ENCODE measurements at regions not wholly inside any gene's neighbourhood (a gene's known extent, or its start where the extent isn't known, plus 50 kb on each side); places are given as distances from the start of the nearest gene placed in this dataset.

GRCh38 chr15:72856549-72857040 lies 73.0 kb upstream of the ADPGK start:
- Histone ChIP-seq H3K79me2 (ENCODE audit: insufficient read depth, low read length) (no peaks in the 10 kb centered on the region), H2BK5ac (ENCODE audit: insufficient read length, low read length) (no peak overlapping the region), H3K4me2 (ENCODE audit: insufficient read depth, insufficient read length, low read length) (no peak overlapping the region), H2BK20ac (ENCODE audit: low read depth, low read length, poor library complexity, severe bottlenecking) (no peak overlapping the region), H4K91ac (ENCODE audit: insufficient read length, low read depth, low read length) (no peak overlapping the region), H2BK12ac (ENCODE audit: insufficient read length, low read depth, low read length) (no peak overlapping the region), H3K79me1 (ENCODE audit: insufficient read depth, low read depth, low read length, poor library complexity, severe bottlenecking) (no peaks in the 10 kb centered on the region), H3K9ac (ENCODE audit: extremely low read depth, insufficient read length, low read length) (no peak overlapping the region), H2AFZ (ENCODE audit: low read length) (no peak overlapping the region), H3K27me3 (ENCODE audit: insufficient read depth, low read length) (no peaks in the 10 kb centered on the region), H3K56ac (ENCODE audit: insufficient read length, low read depth, low read length) (no peak overlapping the region), H3K23ac (ENCODE audit: insufficient read length, low read depth, low read length) (no peak overlapping the region), H3K4ac (ENCODE audit: low read depth, low read length) (no peak overlapping the region), H3K23me2 (ENCODE audit: insufficient read length, low read depth, low read length, poor library complexity, severe bottlenecking) (no peaks in the 10 kb centered on the region), H3K18ac (ENCODE audit: insufficient read length, low read depth, low read length) (no peak overlapping the region), H3K4me1 (ENCODE audit: insufficient read depth, low read length) (peaks cover 3% of the 10 kb centered on the region; the same call in 1 of the 2 replicates), H3K14ac (ENCODE audit: insufficient read depth, low read length) (no peak overlapping the region), H3K27ac (ENCODE audit: insufficient read length, low read depth, low read length) (no peak overlapping the region), H3T11ph (ENCODE audit: low read length) (no peak overlapping the region), H3K9me3 (ENCODE audit: control insufficient read depth, low read depth, low read length) (no peaks in the 10 kb centered on the region), H2BK15ac (ENCODE audit: low read depth, low read length) (no peak overlapping the region), H4K5ac (ENCODE audit: insufficient read length, low read depth, low read length) (no peak overlapping the region), H2BK120ac (ENCODE audit: low read depth, low read length, poor library complexity, severe bottlenecking) (no peak overlapping the region), H4K8ac (replicated peaks; ENCODE audit: insufficient read length, low read depth, low read length) (no peak overlapping the region), H4K20me1 (ENCODE audit: control insufficient read depth, insufficient read depth, insufficient read length) (no peaks in the 10 kb centered on the region), H2AK5ac (ENCODE audit: insufficient read length, low read length) (no peak overlapping the region)
- WGBS (ENCODE audit: extremely low coverage, insufficient read length, low lambda C conversion rate): no CpG with 5 or more reads among the region's 5 CpGs
- Mint-ChIP-seq H3K36me3 (ENCODE audit: insufficient read depth in 1 of 3, low read depth in 3 of 3) (no peaks in the 10 kb centered on the region), H3K27me3 (ENCODE audit: low read depth) (peaks cover 12% of the 10 kb centered on the region), H3K27ac (no peak overlapping the region), H3K9me3 (no peaks in the 10 kb centered on the region), H3K4me1 (peaks cover 15 to 21% of the 10 kb centered on the region in 2 experiments), H3K4me3 (no peak overlapping the region)
- TF ChIP-seq CTCF (conservative IDR thresholded peaks at IDR 0.05): no peak
- DNase-seq: peak; percentile 10
